T-cell (primary cell): ENCODE measurements at regions not wholly inside any gene's neighbourhood (a gene's known extent, or its start where the extent isn't known, plus 50 kb on each side); places are given as distances from the start of the nearest gene placed in this dataset.

ENCODE experiments used
- ATAC-seq, 4 experiments: fragments of 200-7000 bp in 3 of 4; fragments of 150-1000 bp in 1 of 4; cut with Tn5 transposase; replicated peaks in 1 of 4; 1 replicate in 3 of 4; 2 replicates in 1 of 4; pipeline ENCODE4 v1.10.0; 2021; ENCODE audit warnings: moderate library complexity in 3 of 4, mild to moderate bottlenecking in 2 of 4, moderate number of reproducible peaks in 1 of 4
- CTCF ChIA-PET, 2 donors: fragments of 300-600 bp; sonication (Branson Sonifier 250); formaldehyde crosslinking; loops; one replicate each; lab custom pipeline; 2022; ENCODE audit warnings: antibody characterized with exemption in 2 of 2; lab: Charles Lee
- POLR2A ChIA-PET, 2 donors: fragments of 300-600 bp; sonication (Branson Sonifier 250); formaldehyde crosslinking; loops; one replicate each; lab custom pipeline; 2022; ENCODE audit warnings: antibody characterized with exemption in 2 of 2; lab: Charles Lee
- DNase-seq, 35 experiments: peaks; one replicate each; pipeline versions ENCODE4 v3.0.0 to v3.0.0-alpha.2; 2013 to 2023
- H3K27ac ChIP-seq: one replicate; pipeline ENCODE4 v1.5.1; 2013; ENCODE audit warnings: low read length
- H3K27me3 ChIP-seq, 2 experiments: replicated peaks in 1 of 2; 1 replicate in 1 of 2; 2 replicates in 1 of 2; pipeline versions ENCODE4 v1.6.1 to v1.7.0; 2013; ENCODE audit warnings: low read length in 1 of 2, mixed read lengths in 1 of 2; ENCODE audit not compliant: control insufficient read depth in 2 of 2, insufficient read depth in 2 of 2; ENCODE audit errors: extremely low read depth in 1 of 2
- H3K36me3 ChIP-seq, 2 donors: 1 replicate in 1 of 2; 2 replicates in 1 of 2; pipeline versions ENCODE4 v1.6.1 to v1.7.0; 2013; ENCODE audit warnings: low read length in 1 of 2; ENCODE audit not compliant: control insufficient read depth in 2 of 2, insufficient read depth in 1 of 2; ENCODE audit errors: extremely low read depth in 1 of 2
- H3K4me1 ChIP-seq, 2 experiments: 1 replicate in 1 of 2; 2 replicates in 1 of 2; pipeline versions ENCODE4 v1.6.1 to v1.7.0; 2013; ENCODE audit warnings: low read length in 2 of 2, mixed read lengths in 1 of 2; ENCODE audit not compliant: insufficient read depth in 2 of 2, control insufficient read depth in 1 of 2; ENCODE audit errors: extremely low read depth in 1 of 2
- H3K4me3 ChIP-seq, 2 donors: 1 replicate in 1 of 2; 2 replicates in 1 of 2; pipeline versions ENCODE4 v1.5.1 to v1.7.0; 2013; ENCODE audit warnings: mild to moderate bottlenecking in 2 of 2, low read length in 1 of 2, moderate library complexity in 1 of 2; ENCODE audit not compliant: control insufficient read depth in 1 of 2; ENCODE audit errors: extremely low read depth in 1 of 2
- H3K9me3 ChIP-seq: 2 replicates; pipeline ENCODE4 v1.7.0; 2013
- H3K27ac Mint-ChIP-seq, 2 donors: one replicate each; pipeline ENCODE4 v1.8.0; 2020 to 2021; ENCODE audit warnings: mild to moderate bottlenecking in 2 of 2, mixed read lengths in 2 of 2
- H3K27me3 Mint-ChIP-seq, 2 donors: one replicate each; pipeline ENCODE4 v1.8.0; 2021 to 2022; ENCODE audit warnings: mixed read lengths in 2 of 2
- H3K36me3 Mint-ChIP-seq: one replicate; pipeline ENCODE4 v1.8.0; 2021; ENCODE audit warnings: mixed read lengths
- H3K4me1 Mint-ChIP-seq, 3 donors: one replicate each; pipeline ENCODE4 v1.8.0; 2020 to 2022; ENCODE audit warnings: mixed read lengths in 3 of 3, mild to moderate bottlenecking in 1 of 3
- H3K4me3 Mint-ChIP-seq, 3 donors: one replicate each; pipeline ENCODE4 v1.8.0; 2020 to 2022; ENCODE audit warnings: mild to moderate bottlenecking in 3 of 3, mixed read lengths in 3 of 3, moderate library complexity in 3 of 3
- H3K9me3 Mint-ChIP-seq, 3 donors: one replicate each; pipeline ENCODE4 v1.8.0; 2020 to 2022; ENCODE audit warnings: mixed read lengths in 3 of 3
- WGBS: methylation state at CpG from one replicate; pipeline ENCODE4 v1.1.5; 2013; ENCODE audit warnings: missing lambda C conversion rate; ENCODE audit not compliant: insufficient coverage; 5-methylcytosine and 5-hydroxymethylcytosine counted together

DNA sequence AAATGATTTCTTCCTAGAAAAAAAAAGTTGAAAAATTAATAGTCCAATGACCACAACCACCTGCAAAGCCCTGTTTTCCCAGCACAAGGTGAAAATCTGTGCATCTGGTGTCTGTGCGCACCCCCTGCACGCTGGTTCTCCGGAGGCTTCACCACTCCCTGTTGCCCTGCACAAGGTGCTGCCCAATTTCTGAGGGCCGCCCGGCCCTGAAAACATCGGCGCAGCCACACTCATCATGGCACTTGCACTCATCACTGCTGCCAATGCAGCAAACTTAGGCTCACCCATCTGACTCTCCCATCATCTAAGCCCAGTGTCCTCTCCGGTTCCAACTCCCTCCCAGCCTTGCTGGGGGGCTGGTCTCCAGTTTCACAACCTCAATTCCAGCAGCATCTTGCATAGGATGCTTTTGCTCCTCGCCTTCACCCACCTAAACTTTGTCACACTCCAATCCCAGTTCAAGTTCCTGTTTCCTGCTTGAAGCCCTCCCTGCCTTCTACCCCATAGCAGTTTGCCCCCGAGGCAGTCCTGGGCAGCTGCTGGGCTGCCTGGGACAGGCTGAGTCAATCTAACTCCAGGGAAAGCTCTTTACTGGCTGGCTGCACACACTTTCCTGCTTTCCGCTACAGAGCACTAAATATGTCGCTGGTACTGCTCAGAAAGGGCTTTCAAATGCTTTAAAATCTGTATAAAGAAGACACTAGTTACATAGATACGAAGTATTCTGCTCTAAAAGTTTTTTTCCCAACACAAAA is 522.5 kb upstream of the ID2 start:
- Mint-ChIP-seq H3K36me3 (no peaks in the 10 kb centered on the region), H3K9me3 (no peaks in the 10 kb centered on the region), H3K4me3 (no peak overlapping the region), H3K27ac (peak overlapping the region in 1 of 2 donors; percentile 1), H3K27me3 (no peaks in the 10 kb centered on the region), H3K4me1 (peaks cover 0 to 5% (median 0%) of the 10 kb centered on the region in 3 donors)
- ATAC-seq (no peak), DNase-seq (no peak)
- H3K27ac ChIP-seq = no peak overlapping the region
- no peak overlapping the region for H3K4me3 ChIP-seq
- POLR2A ChIA-PET = no interaction called here
- CTCF ChIA-PET = interaction anchor here in 1 of 2 donors (0.6 kb wide), 1 partner anchor 678 kb away, joined by 5 read pairs; no protein-coding TSS in a partner anchor
- no peaks in the 10 kb centered on the region for H3K36me3 ChIP-seq
- WGBS = 91% methylated on average over 10 of the region's 13 CpGs
- no peaks in the 10 kb centered on the region for H3K9me3 ChIP-seq
- H3K4me1 ChIP-seq = no peaks in the 10 kb centered on the region
- no peaks in the 10 kb centered on the region for H3K27me3 ChIP-seq

DNA sequence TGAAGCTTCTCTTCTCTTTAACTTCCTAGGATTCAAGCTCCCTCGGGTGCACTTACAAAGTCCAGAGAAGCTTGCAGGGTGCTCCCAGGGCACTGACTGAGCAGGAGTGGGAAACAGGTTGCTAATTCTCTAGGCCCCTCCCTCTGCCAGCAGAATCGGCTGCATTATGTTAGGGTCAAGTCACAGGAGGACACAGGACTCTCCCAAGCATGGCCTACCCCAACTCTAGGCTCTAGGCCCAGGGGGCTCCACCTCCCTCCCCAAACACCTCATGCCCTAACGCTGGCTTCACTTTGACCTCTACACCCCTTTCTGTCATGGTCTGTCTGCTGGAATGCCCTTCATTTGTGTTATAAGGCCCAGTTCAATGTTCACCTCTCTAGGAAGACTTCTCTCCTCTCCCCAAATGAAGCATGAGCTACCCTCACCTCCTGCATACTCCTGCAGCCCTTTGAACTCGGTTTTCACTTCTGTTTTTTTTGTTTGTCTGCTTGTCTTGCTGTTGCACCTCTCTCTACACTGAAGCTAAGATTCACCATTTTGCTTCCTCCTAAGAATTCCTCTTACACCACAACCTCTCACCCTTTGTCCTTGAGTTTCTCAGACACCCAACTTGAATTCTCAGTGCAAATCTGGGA is 521.8 kb upstream of the ID2 start:
- H3K4me1 ChIP-seq = no peaks in the 10 kb centered on the region
- Mint-ChIP-seq H3K27ac (no peak overlapping the region), H3K36me3 (no peaks in the 10 kb centered on the region), H3K4me3 (no peak overlapping the region), H3K9me3 (no peaks in the 10 kb centered on the region), H3K27me3 (no peaks in the 10 kb centered on the region), H3K4me1 (peaks cover 0 to 2% (median 0%) of the 10 kb centered on the region in 3 donors)
- ChIA-PET CTCF (interaction anchor here in 1 of 2 donors (0.7 kb wide), 1 partner anchor 10 kb away, joined by 3 read pairs; no protein-coding TSS in a partner anchor), POLR2A (no interaction called here)
- no peaks in the 10 kb centered on the region for H3K27me3 ChIP-seq
- no peak overlapping the region for H3K4me3 ChIP-seq
- 75% methylated on average over 4 of the region's 4 CpGs for WGBS
- no peak overlapping the region for H3K27ac ChIP-seq
- ATAC-seq (no peak), DNase-seq (no peak)
- no peaks in the 10 kb centered on the region for H3K36me3 ChIP-seq
- no peaks in the 10 kb centered on the region for H3K9me3 ChIP-seq

DNA sequence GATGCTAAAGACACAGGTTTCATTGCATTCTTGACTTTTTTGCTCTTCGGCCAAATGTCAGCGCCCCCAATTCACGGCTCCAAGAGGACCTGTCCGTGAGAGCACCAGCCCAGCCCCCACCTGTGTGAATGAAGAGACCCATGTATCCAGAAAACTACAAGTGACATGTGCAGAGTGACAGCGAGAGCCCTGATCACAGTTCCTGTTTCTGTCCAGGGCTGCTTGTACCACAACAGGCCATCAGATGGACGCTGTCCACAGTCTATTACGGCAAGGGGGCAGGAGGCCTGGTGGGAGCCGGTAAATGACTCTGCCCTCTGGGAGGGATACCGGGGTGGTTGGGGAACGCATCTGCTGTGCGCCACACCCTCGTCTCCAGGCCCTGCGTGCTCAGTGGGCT is 520.9 kb upstream of the ID2 start:
- Histone ChIP-seq H3K36me3 (no peaks in the 10 kb centered on the region), H3K27me3 (no peaks in the 10 kb centered on the region), H3K4me3 (no peak overlapping the region), H3K9me3 (no peaks in the 10 kb centered on the region), H3K4me1 (no peaks in the 10 kb centered on the region), H3K27ac (no peak overlapping the region)
- WGBS = 97% methylated on average over 13 of the region's 13 CpGs
- Mint-ChIP-seq H3K27ac (no peak overlapping the region), H3K27me3 (no peaks in the 10 kb centered on the region), H3K36me3 (peaks cover 1% of the 10 kb centered on the region), H3K9me3 (no peaks in the 10 kb centered on the region), H3K4me1 (peaks cover 0 to 2% (median 0%) of the 10 kb centered on the region in 3 donors), H3K4me3 (no peak overlapping the region)
- no peak for ATAC-seq
- CTCF ChIA-PET = no interaction called here
- DNase-seq = no peak
- POLR2A ChIA-PET = no interaction called here

DNA sequence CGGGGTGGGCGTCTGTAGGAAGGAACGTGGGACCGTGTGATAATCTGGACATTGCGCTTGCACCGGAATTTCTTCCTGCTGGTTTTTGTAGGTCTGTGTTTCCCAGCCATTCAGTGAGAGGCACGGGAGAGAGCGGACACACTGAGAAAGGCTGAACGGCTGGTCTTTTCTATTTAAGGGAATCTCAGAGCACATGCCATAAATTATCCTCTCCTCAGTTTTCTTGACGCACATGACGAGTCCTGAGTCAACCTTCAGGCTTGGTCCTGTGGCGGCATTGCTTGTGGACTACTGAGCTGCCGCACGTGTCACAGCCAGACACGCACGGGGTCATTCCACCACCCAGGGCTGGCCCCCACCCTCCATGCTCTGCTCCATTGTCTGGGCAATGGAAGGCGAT is 519.3 kb upstream of the ID2 start:
- whole genome bisulfite sequencing = 91% methylated on average over 14 of the region's 17 CpGs
- no peaks in the 10 kb centered on the region for H3K36me3 ChIP-seq
- ChIA-PET CTCF (no interaction called here), POLR2A (no interaction called here)
- H3K27ac Mint-ChIP-seq = no peak overlapping the region
- no peaks in the 10 kb centered on the region for H3K27me3 Mint-ChIP-seq
- H3K4me1 Mint-ChIP-seq = peaks cover 0 to 2% (median 0%) of the 10 kb centered on the region in 3 donors
- no peaks in the 10 kb centered on the region for H3K9me3 ChIP-seq
- H3K27ac ChIP-seq = no peak overlapping the region
- peaks cover 2% of the 10 kb centered on the region for H3K36me3 Mint-ChIP-seq
- DNase-seq = no peak
- no peaks in the 10 kb centered on the region for H3K4me1 ChIP-seq
- H3K4me3 ChIP-seq = no peak overlapping the region
- H3K27me3 ChIP-seq = no peaks in the 10 kb centered on the region
- H3K4me3 Mint-ChIP-seq = no peak overlapping the region
- no peak for ATAC-seq
- no peaks in the 10 kb centered on the region for H3K9me3 Mint-ChIP-seq

DNA sequence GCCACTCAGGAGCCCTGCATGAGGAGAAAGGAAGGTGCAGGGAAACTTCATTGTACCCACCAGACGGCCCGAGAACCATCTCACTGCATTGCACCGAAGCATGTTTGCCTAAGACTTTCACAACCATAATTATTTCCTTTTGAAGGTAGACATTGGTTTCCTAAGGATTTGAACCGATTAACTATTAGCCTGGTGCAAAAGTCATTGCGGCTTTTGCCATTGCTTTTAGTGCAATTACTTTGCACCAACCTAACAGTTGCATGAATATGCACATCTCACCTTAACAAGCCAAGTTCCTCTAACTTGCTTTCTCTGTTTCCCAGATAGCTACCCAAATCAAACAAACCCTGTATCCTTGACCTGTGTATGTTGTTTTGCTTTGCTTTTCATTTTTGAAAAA is 516.3 kb upstream of the ID2 start:
- peaks cover 0 to 12% (median 0%) of the 10 kb centered on the region in 3 donors for H3K4me1 Mint-ChIP-seq
- no peaks in the 10 kb centered on the region for H3K36me3 ChIP-seq
- no peak for ATAC-seq
- H3K4me3 Mint-ChIP-seq = no peak overlapping the region
- H3K9me3 Mint-ChIP-seq = no peaks in the 10 kb centered on the region
- DNase-seq = no peak
- 100% methylated on average over 3 of the region's 5 CpGs for WGBS
- H3K4me1 ChIP-seq = peaks cover 0 to 6% of the 10 kb centered on the region in 2 experiments
- no peaks in the 10 kb centered on the region for H3K27me3 ChIP-seq
- no peak overlapping the region for H3K27ac ChIP-seq
- H3K4me3 ChIP-seq = no peak overlapping the region
- no peaks in the 10 kb centered on the region for H3K27me3 Mint-ChIP-seq
- peaks cover 2% of the 10 kb centered on the region for H3K36me3 Mint-ChIP-seq
- CTCF ChIA-PET = no interaction called here
- POLR2A ChIA-PET = no interaction called here
- no peak overlapping the region for H3K27ac Mint-ChIP-seq
- no peaks in the 10 kb centered on the region for H3K9me3 ChIP-seq

DNA sequence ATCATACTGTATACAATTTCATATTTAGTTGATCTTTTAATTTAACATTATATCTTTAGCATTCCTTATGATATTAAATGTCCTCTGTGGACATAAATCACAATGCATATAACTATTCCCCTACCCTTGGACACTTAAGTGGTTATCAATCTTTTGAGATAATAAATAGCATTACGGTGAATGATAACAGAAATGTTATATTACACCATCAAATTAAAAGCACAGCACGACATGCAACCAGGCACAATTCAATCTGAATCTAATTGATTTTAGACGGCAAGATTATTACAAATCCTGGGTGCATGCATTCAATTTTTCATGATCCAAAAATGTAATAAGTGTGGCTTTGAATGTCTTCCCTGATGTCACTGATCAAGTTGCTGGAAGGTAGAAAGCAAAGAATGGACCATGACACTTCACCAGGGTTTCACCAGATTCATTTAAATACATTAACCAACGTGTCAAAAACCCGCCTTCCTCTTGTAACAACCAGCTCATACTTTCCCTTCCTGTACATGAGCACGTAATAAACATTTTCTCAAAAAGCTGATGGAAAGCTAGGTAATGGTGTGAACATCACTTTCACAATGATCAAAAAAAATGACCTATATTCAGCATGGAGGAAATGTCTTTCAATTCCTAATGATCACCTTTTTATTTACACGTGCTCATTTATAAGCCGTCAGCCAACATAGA is 513.7 kb upstream of the ID2 start:
- peaks cover 0 to 5% of the 10 kb centered on the region in 2 donors for H3K27me3 Mint-ChIP-seq
- no peak overlapping the region for H3K4me3 Mint-ChIP-seq
- peaks cover 2% of the 10 kb centered on the region for H3K36me3 Mint-ChIP-seq
- H3K4me1 Mint-ChIP-seq = peaks cover 0 to 12% (median 0%) of the 10 kb centered on the region in 3 donors
- ChIA-PET CTCF (no interaction called here), POLR2A (interaction anchor here in 1 of 2 donors (0.5 kb wide), 1 partner anchor 516 kb away, joined by 6 read pairs; no protein-coding TSS in a partner anchor)
- H3K27ac Mint-ChIP-seq = no peak overlapping the region
- Histone ChIP-seq H3K27ac (no peak overlapping the region), H3K4me3 (no peak overlapping the region), H3K36me3 (no peaks in the 10 kb centered on the region), H3K9me3 (no peaks in the 10 kb centered on the region), H3K4me1 (peaks cover 0 to 6% of the 10 kb centered on the region in 2 experiments), H3K27me3 (peaks cover 0 to 2% of the 10 kb centered on the region in 2 experiments)
- ATAC-seq (no peak), DNase-seq (peak in 1 of 35 experiments; percentile 19)
- H3K9me3 Mint-ChIP-seq = no peaks in the 10 kb centered on the region
- no CpG with 5 or more reads among the region's 8 CpGs for WGBS
